PC-9 (cell line): ENCODE measurements at regions not wholly inside any gene's neighbourhood (a gene's known extent, or its start where the extent isn't known, plus 50 kb on each side); places are given as distances from the start of the nearest gene placed in this dataset.

Experiments
- BruUV-seq: library from RNA; stranded (reverse); fragments of 400-500 nt; replicated peaks from 2 replicates; lab custom pipeline; 2021; lab: Mats Ljungman, UMichigan
- CTCF ChIA-PET: fragments of 300-600 bp; sonication (Branson Sonifier 250); formaldehyde crosslinking; loops from one replicate; lab custom pipeline; 2022; ENCODE audit warnings: antibody characterized with exemption; lab: Charles Lee
- POLR2A ChIA-PET: fragments of 300-600 bp; sonication (Branson Sonifier 250); formaldehyde crosslinking; loops from one replicate; lab custom pipeline; 2022; ENCODE audit warnings: antibody characterized with exemption; ENCODE audit not compliant: unreplicated experiment; lab: Charles Lee
- DNase-seq, 2 experiments: peaks; one replicate each; pipeline versions ENCODE4 v3.0.0 to v3.0.0-alpha.2; 2015 to 2022; ENCODE audit warnings: mixed read lengths in 1 of 2
- H2AFZ ChIP-seq: fragments of 200-600 bp; sonication (generic); 2 replicates; pipeline ENCODE4 v1.8.1; 2017; ENCODE audit warnings: antibody characterized with exemption
- H3F3A ChIP-seq: fragments of 200-600 bp; sonication (generic); 2 replicates; pipeline ENCODE4 v1.8.1; 2017; ENCODE audit warnings: antibody characterized with exemption, mild to moderate bottlenecking, low read depth; ENCODE audit not compliant: insufficient read depth
- H3K27ac ChIP-seq: fragments of 200-600 bp; sonication (generic); 2 replicates; pipeline ENCODE4 v1.6.1; 2016; ENCODE audit warnings: mixed run types
- H3K27me3 ChIP-seq: fragments of 200-600 bp; sonication (generic); 2 replicates; pipeline ENCODE4 v1.6.1; 2016; ENCODE audit warnings: low read depth, mixed run types; ENCODE audit not compliant: insufficient read depth
- H3K36me3 ChIP-seq: fragments of 200-600 bp; sonication (generic); 2 replicates; pipeline ENCODE4 v1.6.1; 2016; ENCODE audit warnings: low read depth, mixed run types
- H3K4me1 ChIP-seq: fragments of 200-600 bp; sonication (generic); replicated peaks from 2 replicates; pipeline ENCODE4 v1.6.1; 2016; ENCODE audit warnings: mixed run types; ENCODE audit not compliant: insufficient read depth
- H3K4me2 ChIP-seq: fragments of 200-600 bp; sonication (generic); 2 replicates; pipeline ENCODE4 v1.6.1; 2017; ENCODE audit warnings: mixed run types
- H3K4me3 ChIP-seq: fragments of 200-600 bp; sonication (generic); 2 replicates; pipeline ENCODE4 v1.6.1; 2016; ENCODE audit warnings: mixed run types
- H3K79me2 ChIP-seq: fragments of 200-600 bp; sonication (generic); 2 replicates; pipeline ENCODE4 v1.6.1; 2017; ENCODE audit warnings: low read depth, mixed run types
- H3K9me2 ChIP-seq: fragments of 200-600 bp; sonication (generic); 2 replicates; pipeline ENCODE4 v1.8.1; 2017; ENCODE audit warnings: mild to moderate bottlenecking; ENCODE audit not compliant: insufficient read depth
- H3K9me3 ChIP-seq: fragments of 200-600 bp; sonication (generic); 2 replicates; pipeline ENCODE4 v1.8.1; 2016; ENCODE audit warnings: low read depth; ENCODE audit not compliant: insufficient read depth
- H4K20me1 ChIP-seq: fragments of 200-600 bp; sonication (generic); 2 replicates; pipeline ENCODE4 v1.8.1; 2017; ENCODE audit not compliant: insufficient read depth
- CTCF ChIP-seq: fragments of 200-600 bp; sonication (generic); conservative IDR thresholded peaks from 2 replicates; pipeline ENCODE4 v1.6.1; 2017; ENCODE audit warnings: mixed run types, antibody characterized with exemption, mild to moderate bottlenecking, moderate library complexity
- EZH2 ChIP-seq: fragments of 200-600 bp; sonication (generic); IDR thresholded peaks from 2 replicates; pipeline ENCODE4 v1.8.0; 2017; ENCODE audit warnings: antibody characterized with exemption, low read depth
- intact Hi-C: fragments of 100-400 bp; cut with micrococcal nuclease; formaldehyde crosslinking; loops from one replicate; pipeline ENCODE4 v1.10.0; 2022; ENCODE audit not compliant: unreplicated experiment

DNA sequence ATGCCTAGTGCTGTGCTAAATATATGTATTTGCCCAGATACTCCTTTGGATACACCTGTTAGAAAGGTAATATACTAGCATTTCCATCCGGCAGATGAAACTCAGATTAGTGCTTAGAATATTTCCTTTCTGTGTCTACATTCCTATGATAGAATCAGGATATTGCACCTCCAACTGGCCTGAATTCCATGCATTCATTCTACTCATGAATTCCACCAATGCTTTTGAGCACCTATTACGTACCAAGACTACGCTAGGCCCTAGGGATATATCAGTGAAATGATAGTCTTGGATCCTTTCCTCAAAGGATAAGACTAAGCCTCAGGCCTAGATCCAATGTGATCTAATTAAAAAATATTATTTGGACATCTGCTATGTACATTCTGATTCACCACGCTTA is 223.8 kb upstream of the SERP2 start:
- Histone ChIP-seq H3K79me2 (no peaks in the 10 kb centered on the region), H3K27ac (no peak overlapping the region), H3K9me2 (no peaks in the 10 kb centered on the region), H3K4me1 (no peaks in the 10 kb centered on the region), H2AFZ (no peak overlapping the region), H3K4me3 (no peak overlapping the region), H3K4me2 (no peak overlapping the region), H3K36me3 (no peaks in the 10 kb centered on the region), H4K20me1 (no peaks in the 10 kb centered on the region), H3K27me3 (no peaks in the 10 kb centered on the region), H3F3A (no peaks in the 10 kb centered on the region), H3K9me3 (no peaks in the 10 kb centered on the region)
- intact Hi-C loops: no loop called here
- ChIA-PET POLR2A (no interaction called here), CTCF (no interaction called here)
- TF ChIP-seq CTCF: no peak
- no peak for TF ChIP-seq EZH2
- no peak for DNase-seq
- BruUV-seq: no TSS peak

DNA sequence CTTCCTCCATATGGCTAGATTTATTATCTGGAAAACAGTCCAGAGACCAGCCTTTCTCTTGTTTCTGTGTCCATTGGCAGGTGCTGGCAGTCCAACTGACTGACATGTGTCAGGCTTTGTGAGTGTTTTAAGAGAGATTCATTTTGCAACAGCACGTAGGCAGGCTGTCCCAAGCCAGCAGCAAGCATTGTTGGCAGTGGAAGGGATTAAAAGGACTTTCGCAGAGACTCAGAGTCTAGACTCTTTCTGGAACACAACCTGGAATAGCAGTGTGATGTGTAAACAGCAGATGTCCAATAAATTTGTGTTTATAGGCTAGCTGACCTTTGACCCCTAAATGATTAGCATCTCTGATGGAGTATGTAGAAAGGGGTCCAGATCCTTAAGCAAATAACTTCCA is 222.2 kb upstream of the SERP2 start:
- no TSS peak for BruUV-seq
- POLR2A ChIA-PET: no interaction called here
- H3K9me3 ChIP-seq: no peaks in the 10 kb centered on the region
- no peaks in the 10 kb centered on the region for H3K27me3 ChIP-seq
- no peaks in the 10 kb centered on the region for H3K36me3 ChIP-seq
- TF ChIP-seq CTCF (no peak), EZH2 (no peak)
- H2AFZ ChIP-seq: no peak overlapping the region
- no peak overlapping the region for H3K4me3 ChIP-seq
- H3K27ac ChIP-seq: no peak overlapping the region
- no peaks in the 10 kb centered on the region for H3K9me2 ChIP-seq
- no peaks in the 10 kb centered on the region for H3F3A ChIP-seq
- intact Hi-C loops: no loop called here
- H3K4me1 ChIP-seq: no peaks in the 10 kb centered on the region
- H4K20me1 ChIP-seq: no peaks in the 10 kb centered on the region
- CTCF ChIA-PET: no interaction called here
- no peak for DNase-seq
- H3K4me2 ChIP-seq: no peak overlapping the region
- no peaks in the 10 kb centered on the region for H3K79me2 ChIP-seq

DNA sequence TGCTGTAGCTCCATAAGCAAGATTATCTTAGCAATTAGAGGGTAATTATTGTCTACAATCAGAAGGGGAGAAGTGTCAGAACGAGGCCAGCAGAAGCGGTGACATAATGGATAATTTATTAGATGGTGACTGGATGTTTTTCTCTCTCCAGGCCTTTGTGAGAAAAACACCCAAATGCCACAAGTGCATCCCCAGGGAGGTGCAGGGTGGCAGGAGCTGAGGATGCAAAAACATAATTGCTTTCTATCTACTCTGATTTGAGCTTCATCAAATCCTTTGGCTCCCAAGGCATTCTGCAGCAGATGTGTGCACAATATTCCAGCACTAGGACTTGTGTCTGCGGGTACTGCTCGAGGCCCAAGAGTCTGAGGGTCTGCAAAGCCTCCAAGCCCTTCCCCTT is 220.1 kb upstream of the SERP2 start:
- POLR2A ChIA-PET: no interaction called here
- no TSS peak for BruUV-seq

More for the DNA sequence above, 220.1 kb upstream of the SERP2 start:
- TF ChIP-seq CTCF (no peak), EZH2 (no peak)
- H3K9me2 ChIP-seq: no peaks in the 10 kb centered on the region
- H3K27ac ChIP-seq: no peak overlapping the region
- no peak overlapping the region for H3K4me2 ChIP-seq
- CTCF ChIA-PET: interaction anchor here (0.6 kb wide), 1 partner anchor 272 kb away, joined by 3 read pairs; no protein-coding TSS in a partner anchor
- peaks cover 8% of the 10 kb centered on the region for H3F3A ChIP-seq
- no peaks in the 10 kb centered on the region for H4K20me1 ChIP-seq
- no peak for DNase-seq
- no peaks in the 10 kb centered on the region for H3K9me3 ChIP-seq
- H3K27me3 ChIP-seq: no peaks in the 10 kb centered on the region
- no peaks in the 10 kb centered on the region for H3K36me3 ChIP-seq
- H3K4me3 ChIP-seq: no peak overlapping the region
- H2AFZ ChIP-seq: no peak overlapping the region
- no peaks in the 10 kb centered on the region for H3K79me2 ChIP-seq
- intact Hi-C loops: no loop called here
- peaks cover 7% of the 10 kb centered on the region for H3K4me1 ChIP-seq
